ENCODE measurements at regions not wholly inside any gene's neighbourhood (a gene's known extent, or its start where the extent isn't known, plus 50 kb on each side); places are given as distances from the start of the nearest gene placed in this dataset.
A peak's percentile ranks its signal among the peaks of the same experiment; 100 is the strongest.

- no peak overlapping the region for H3K4me2 ChIP-seq (ENCODE audit: extremely low read depth, insufficient read depth, low read length)
- no peaks in the 10 kb centered on the region for H4K20me1 ChIP-seq (ENCODE audit: control insufficient read depth, extremely low read depth, insufficient read depth, low read length)
- no peak for TF ChIP-seq CTCF (conservative IDR thresholded peaks at IDR 0.05 in 1 of 2, IDR thresholded peaks at IDR 0.05 in 1 of 2; ENCODE audit: low read depth in 1 of 2, low read length in 2 of 2)
- no peak for TF ChIP-seq EZH2 (IDR thresholded peaks at IDR 0.05; ENCODE audit: low read length, missing control alignments)
- H3K79me2 ChIP-seq (ENCODE audit: control insufficient read depth, insufficient read depth, low read length) = no peaks in the 10 kb centered on the region
- H3K4me1 ChIP-seq (ENCODE audit: control insufficient read depth, extremely low read depth, insufficient read depth, low read length) = peaks cover 2% of the 10 kb centered on the region
- no peaks in the 10 kb centered on the region for H3K27me3 ChIP-seq (ENCODE audit: control insufficient read depth, insufficient read depth, low read length)
- no peak overlapping the region for H3K4me3 ChIP-seq (replicated peaks in 1 of 4; ENCODE audit: control extremely low read depth in 1 of 4, insufficient read depth in 1 of 4, low read depth in 3 of 4, low read length in 4 of 4)
- peak in 1 of 2 donors; percentile 27 for DNase-seq (ENCODE audit: low read depth in 2 of 2)
- H3K27ac ChIP-seq (ENCODE audit: insufficient read depth, low read length) = no peak overlapping the region
- H3K36me3 ChIP-seq (ENCODE audit: control insufficient read depth, insufficient read depth, low read length) = no peaks in the 10 kb centered on the region
- no peak overlapping the region for H2AFZ ChIP-seq (ENCODE audit: low read length)
- no peaks in the 10 kb centered on the region for H3K9me3 ChIP-seq (ENCODE audit: control insufficient read depth, insufficient read depth, low read depth, low read length)
- no peak overlapping the region for H3K9ac ChIP-seq (ENCODE audit: insufficient read depth, low read length)
These were observed 2065.8 kb downstream of the ARAP2 start for GRCh38 chr4:34178476-34178875.

- Histone ChIP-seq H4K20me1 (ENCODE audit: control insufficient read depth, extremely low read depth, insufficient read depth, low read length) (no peaks in the 10 kb centered on the region), H3K9ac (ENCODE audit: insufficient read depth, low read length) (no peak overlapping the region), H3K4me3 (replicated peaks in 1 of 4; ENCODE audit: control extremely low read depth in 1 of 4, insufficient read depth in 1 of 4, low read depth in 3 of 4, low read length in 4 of 4) (no peak overlapping the region), H3K79me2 (ENCODE audit: control insufficient read depth, insufficient read depth, low read length) (no peaks in the 10 kb centered on the region), H3K27ac (ENCODE audit: insufficient read depth, low read length) (peak overlapping the region; percentile 78), H3K36me3 (ENCODE audit: control insufficient read depth, insufficient read depth, low read length) (no peaks in the 10 kb centered on the region), H3K4me1 (ENCODE audit: control insufficient read depth, extremely low read depth, insufficient read depth, low read length) (peaks cover 2% of the 10 kb centered on the region), H3K9me3 (ENCODE audit: control insufficient read depth, insufficient read depth, low read depth, low read length) (no peaks in the 10 kb centered on the region), H2AFZ (ENCODE audit: low read length) (peak overlapping the region; percentile 41), H3K27me3 (ENCODE audit: control insufficient read depth, insufficient read depth, low read length) (no peaks in the 10 kb centered on the region), H3K4me2 (ENCODE audit: extremely low read depth, insufficient read depth, low read length) (peak overlapping the region; percentile 55)
- peak; percentile 81 to 90 for DNase-seq (ENCODE audit: low read depth in 2 of 2)
- TF ChIP-seq CTCF (conservative IDR thresholded peaks at IDR 0.05 in 1 of 2, IDR thresholded peaks at IDR 0.05 in 1 of 2; ENCODE audit: low read depth in 1 of 2, low read length in 2 of 2) = no peak
- no peak for TF ChIP-seq EZH2 (IDR thresholded peaks at IDR 0.05; ENCODE audit: low read length, missing control alignments)
These were observed 2062.9 kb downstream of the ARAP2 start for GRCh38 chr4:34181311-34181841.

GRCh38 chr4:34181891-34182290, 2062.4 kb downstream of the ARAP2 start:
- H3K9me3 ChIP-seq (ENCODE audit: control insufficient read depth, insufficient read depth, low read depth, low read length) = no peaks in the 10 kb centered on the region
- DNase-seq (ENCODE audit: low read depth in 2 of 2) = peak; percentile 49 to 57
- H2AFZ ChIP-seq (ENCODE audit: low read length) = no peak overlapping the region
- H3K4me1 ChIP-seq (ENCODE audit: control insufficient read depth, extremely low read depth, insufficient read depth, low read length) = peaks cover 2% of the 10 kb centered on the region
- H3K4me2 ChIP-seq (ENCODE audit: extremely low read depth, insufficient read depth, low read length) = no peak overlapping the region
- H3K27ac ChIP-seq (ENCODE audit: insufficient read depth, low read length) = peak overlapping the region; percentile 78
- H3K36me3 ChIP-seq (ENCODE audit: control insufficient read depth, insufficient read depth, low read length) = no peaks in the 10 kb centered on the region
- H3K4me3 ChIP-seq (replicated peaks in 1 of 4; ENCODE audit: control extremely low read depth in 1 of 4, insufficient read depth in 1 of 4, low read depth in 3 of 4, low read length in 4 of 4) = no peak overlapping the region
- no peak for TF ChIP-seq EZH2 (IDR thresholded peaks at IDR 0.05; ENCODE audit: low read length, missing control alignments)
- no peak for TF ChIP-seq CTCF (conservative IDR thresholded peaks at IDR 0.05 in 1 of 2, IDR thresholded peaks at IDR 0.05 in 1 of 2; ENCODE audit: low read depth in 1 of 2, low read length in 2 of 2)
- H3K79me2 ChIP-seq (ENCODE audit: control insufficient read depth, insufficient read depth, low read length) = no peaks in the 10 kb centered on the region
- no peaks in the 10 kb centered on the region for H3K27me3 ChIP-seq (ENCODE audit: control insufficient read depth, insufficient read depth, low read length)
- H4K20me1 ChIP-seq (ENCODE audit: control insufficient read depth, extremely low read depth, insufficient read depth, low read length) = no peaks in the 10 kb centered on the region
- no peak overlapping the region for H3K9ac ChIP-seq (ENCODE audit: insufficient read depth, low read length)

Measured in fibroblast of lung (primary cell).